ENCODE measurements at regions not wholly inside any gene's neighbourhood (a gene's known extent, or its start where the extent isn't known, plus 50 kb on each side); places are given as distances from the start of the nearest gene placed in this dataset.

GRCh38 chr22:22986640-22987039 lies 83.7 kb upstream of the GNAZ start:
- no peak for TF ChIP-seq CTCF (IDR thresholded peaks at IDR 0.05)
- Histone ChIP-seq H3K4me1 (ENCODE audit: insufficient read depth, low read length) (no peaks in the 10 kb centered on the region), H3K9me3 (ENCODE audit: control insufficient read depth in 1 of 2, insufficient read depth in 1 of 2, low read length in 2 of 2) (no peaks in the 10 kb centered on the region), H3K27me3 (ENCODE audit: control insufficient read depth in 1 of 2, insufficient read depth in 2 of 2, low read length in 2 of 2) (peaks cover 0 to 10% of the 10 kb centered on the region in 2 experiments), H3K36me3 (ENCODE audit: insufficient read depth, low read length) (no peaks in the 10 kb centered on the region), H3K4me3 (ENCODE audit: low read length) (no peak overlapping the region), H3K27ac (ENCODE audit: low read depth in 1 of 2, low read length in 2 of 2) (no peak overlapping the region)
- CTCF ChIA-PET, result no interaction called here
- POLR2A ChIA-PET, result no interaction called here
- intact Hi-C loops (cut with DNase I, micrococcal nuclease), result no loop called here
- no peak for ATAC-seq (ENCODE audit: poor library complexity)
- H3K9me3 Mint-ChIP-seq, result no peaks in the 10 kb centered on the region
- H3K4me1 Mint-ChIP-seq (ENCODE audit: low read depth), result no peaks in the 10 kb centered on the region
- DNase-seq, result no peak
- H3K4me3 Mint-ChIP-seq, result no peak overlapping the region
- H3K36me3 Mint-ChIP-seq (ENCODE audit: low read depth), result no peaks in the 10 kb centered on the region
- H3K27me3 Mint-ChIP-seq, result peaks cover 23% of the 10 kb centered on the region
- no peak overlapping the region for H3K27ac Mint-ChIP-seq

- TF ChIP-seq CTCF (IDR thresholded peaks at IDR 0.05), result no peak
- no peak for ATAC-seq (ENCODE audit: poor library complexity)
- intact Hi-C loops (cut with DNase I, micrococcal nuclease), result no loop called here
- Histone ChIP-seq H3K27me3 (ENCODE audit: control insufficient read depth in 1 of 2, insufficient read depth in 2 of 2, low read length in 2 of 2) (peaks cover 8 to 13% of the 10 kb centered on the region in 2 experiments), H3K27ac (ENCODE audit: low read depth in 1 of 2, low read length in 2 of 2) (no peak overlapping the region), H3K36me3 (ENCODE audit: insufficient read depth, low read length) (no peaks in the 10 kb centered on the region), H3K4me3 (ENCODE audit: low read length) (no peak overlapping the region), H3K9me3 (ENCODE audit: control insufficient read depth in 1 of 2, insufficient read depth in 1 of 2, low read length in 2 of 2) (no peaks in the 10 kb centered on the region), H3K4me1 (ENCODE audit: insufficient read depth, low read length) (no peaks in the 10 kb centered on the region)
- POLR2A ChIA-PET, result no interaction called here
- no peak overlapping the region for H3K4me3 Mint-ChIP-seq
- H3K36me3 Mint-ChIP-seq (ENCODE audit: low read depth), result no peaks in the 10 kb centered on the region
- no peaks in the 10 kb centered on the region for H3K4me1 Mint-ChIP-seq (ENCODE audit: low read depth)
- no peak overlapping the region for H3K27ac Mint-ChIP-seq
- peaks cover 23% of the 10 kb centered on the region for H3K27me3 Mint-ChIP-seq
- H3K9me3 Mint-ChIP-seq, result no peaks in the 10 kb centered on the region
- CTCF ChIA-PET, result no interaction called here
- no peak for DNase-seq
Observed at GRCh38 chr22:22988150-22988549, 82.2 kb upstream of the GNAZ start.

- no peaks in the 10 kb centered on the region for H3K4me1 Mint-ChIP-seq (ENCODE audit: low read depth)
- DNase-seq (no peak), ATAC-seq (ENCODE audit: poor library complexity) (no peak)
- POLR2A ChIA-PET, result no interaction called here
- H3K27me3 Mint-ChIP-seq, result peaks cover 24% of the 10 kb centered on the region
- H3K27me3 ChIP-seq (ENCODE audit: control insufficient read depth in 1 of 2, insufficient read depth in 2 of 2, low read length in 2 of 2), result peaks cover 10 to 17% of the 10 kb centered on the region in 2 experiments
- H3K4me3 Mint-ChIP-seq, result no peak overlapping the region
- H3K27ac Mint-ChIP-seq, result no peak overlapping the region
- CTCF ChIA-PET, result no interaction called here
- H3K27ac ChIP-seq (ENCODE audit: low read depth in 1 of 2, low read length in 2 of 2), result no peak overlapping the region
- no peaks in the 10 kb centered on the region for H3K4me1 ChIP-seq (ENCODE audit: insufficient read depth, low read length)
- H3K36me3 Mint-ChIP-seq (ENCODE audit: low read depth), result no peaks in the 10 kb centered on the region
- no peaks in the 10 kb centered on the region for H3K9me3 Mint-ChIP-seq
- H3K36me3 ChIP-seq (ENCODE audit: insufficient read depth, low read length), result no peaks in the 10 kb centered on the region
- no peak overlapping the region for H3K4me3 ChIP-seq (ENCODE audit: low read length)
- TF ChIP-seq CTCF (IDR thresholded peaks at IDR 0.05), result no peak
- intact Hi-C loops (cut with DNase I, micrococcal nuclease), result no loop called here
- H3K9me3 ChIP-seq (ENCODE audit: control insufficient read depth in 1 of 2, insufficient read depth in 1 of 2, low read length in 2 of 2), result no peaks in the 10 kb centered on the region
Observed at GRCh38 chr22:22988785-22989184, 81.5 kb upstream of the GNAZ start.
